ENCODE measurements at regions not wholly inside any gene's neighbourhood (a gene's known extent, or its start where the extent isn't known, plus 50 kb on each side); places are given as distances from the start of the nearest gene placed in this dataset.
"Not testable (repeated sequence)": the region's sequence is repeated elsewhere in the genome, so short reads cannot be mapped to it uniquely, and the experiment has no call there.

- no peak overlapping the region for H3K4me3 ChIP-seq
- no peak for TF ChIP-seq CTCF (IDR thresholded peaks at IDR 0.05)
- no peak for DNase-seq
- no peaks in the 10 kb centered on the region for H3K4me1 ChIP-seq
- intact Hi-C loops (cut with DNase I), result no loop called here
- no peaks in the 10 kb centered on the region for H3K9me3 ChIP-seq
- H3K9ac ChIP-seq (ENCODE audit: low read depth in 2 of 2, low read length in 2 of 2), result no peak overlapping the region
- H3K27ac ChIP-seq, result no peak overlapping the region
- no peaks in the 10 kb centered on the region for H3K36me3 ChIP-seq
- H3K27me3 ChIP-seq, result no peaks in the 10 kb centered on the region
Observed at GRCh38 chr12:88684170-88684569, 103.9 kb upstream of the KITLG start.

GRCh38 chr12:88683628-88684027 lies 103.4 kb upstream of the KITLG start:
- Histone ChIP-seq H3K9ac (ENCODE audit: low read depth in 2 of 2, low read length in 2 of 2) (no peak overlapping the region), H3K4me1 (no peaks in the 10 kb centered on the region), H3K36me3 (no peaks in the 10 kb centered on the region), H3K4me3 (no peak overlapping the region), H3K27me3 (no peaks in the 10 kb centered on the region), H3K9me3 (no peaks in the 10 kb centered on the region), H3K27ac (no peak overlapping the region)
- intact Hi-C loops (cut with DNase I), result no loop called here
- DNase-seq, result no peak
- TF ChIP-seq CTCF (IDR thresholded peaks at IDR 0.05), result no peak

DNA sequence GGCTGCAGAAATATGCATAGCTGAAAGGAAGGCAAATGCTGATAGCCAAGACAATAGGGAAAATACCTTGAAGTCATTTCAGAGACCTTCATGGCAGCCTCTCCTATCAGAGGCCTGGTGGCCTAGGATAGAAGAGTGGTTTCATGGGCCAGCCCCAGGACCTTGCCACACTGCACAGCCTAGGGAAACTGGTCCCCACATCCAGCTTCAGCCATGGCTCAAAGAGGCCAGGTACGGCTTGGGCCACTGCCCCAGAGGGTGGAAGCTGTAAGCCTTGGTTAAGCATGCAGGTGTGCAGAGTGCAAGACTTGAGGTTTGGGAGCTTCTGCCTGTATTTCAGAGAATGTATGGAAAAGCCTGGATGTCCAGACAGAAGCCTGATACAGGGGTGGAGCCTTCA lies 101.0 kb upstream of the KITLG start:
- Histone ChIP-seq H3K9me3 (no peaks in the 10 kb centered on the region), H3K4me3 (no peak overlapping the region), H3K9ac (ENCODE audit: low read depth in 2 of 2, low read length in 2 of 2) (no peak overlapping the region), H3K27me3 (no peaks in the 10 kb centered on the region), H3K36me3 (no peaks in the 10 kb centered on the region), H3K27ac (no peak overlapping the region), H3K4me1 (no peaks in the 10 kb centered on the region)
- intact Hi-C loops (cut with DNase I), result no loop called here
- no peak for DNase-seq
- TF ChIP-seq CTCF (IDR thresholded peaks at IDR 0.05), result no peak

DNA sequence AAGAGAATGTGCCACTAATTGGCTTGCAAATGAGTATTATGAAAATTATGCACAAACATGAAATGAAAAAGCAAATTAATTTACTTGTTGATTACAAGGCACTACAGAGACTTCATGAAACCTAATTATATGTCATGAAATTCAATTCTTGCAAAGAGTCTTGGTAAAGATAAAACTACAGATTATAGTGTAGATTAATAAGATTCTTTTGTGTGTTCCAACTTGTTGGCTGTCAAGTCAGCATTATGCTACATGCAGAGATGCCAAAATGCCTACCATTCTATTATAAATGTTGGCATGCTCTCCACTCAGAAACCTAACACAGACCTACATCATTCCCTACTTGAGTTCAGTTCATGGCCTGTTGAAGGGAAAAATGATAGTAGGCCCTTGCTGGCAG lies 97.2 kb upstream of the KITLG start:
- no peak overlapping the region for H3K27ac ChIP-seq
- TF ChIP-seq CTCF (IDR thresholded peaks at IDR 0.05), result no peak
- H3K4me3 ChIP-seq, result no peak overlapping the region
- no peaks in the 10 kb centered on the region for H3K9me3 ChIP-seq
- H3K27me3 ChIP-seq, result no peaks in the 10 kb centered on the region
- intact Hi-C loops (cut with DNase I), result no loop called here
- H3K36me3 ChIP-seq, result no peaks in the 10 kb centered on the region
- H3K4me1 ChIP-seq, result no peaks in the 10 kb centered on the region
- DNase-seq, result no peak
- H3K9ac ChIP-seq (ENCODE audit: low read depth in 2 of 2, low read length in 2 of 2), result no peak overlapping the region

- H3K27ac ChIP-seq; DNase-seq; intact Hi-C loops (cut with DNase I); H3K4me3 ChIP-seq; H3K27me3 ChIP-seq; H3K9me3 ChIP-seq; H3K36me3 ChIP-seq; H3K4me1 ChIP-seq; H3K9ac ChIP-seq (ENCODE audit: low read depth in 2 of 2, low read length in 2 of 2): not testable (repeated sequence)
Observed at GRCh38 chr12:88667615-88668014, 87.3 kb upstream of the KITLG start.

DNA sequence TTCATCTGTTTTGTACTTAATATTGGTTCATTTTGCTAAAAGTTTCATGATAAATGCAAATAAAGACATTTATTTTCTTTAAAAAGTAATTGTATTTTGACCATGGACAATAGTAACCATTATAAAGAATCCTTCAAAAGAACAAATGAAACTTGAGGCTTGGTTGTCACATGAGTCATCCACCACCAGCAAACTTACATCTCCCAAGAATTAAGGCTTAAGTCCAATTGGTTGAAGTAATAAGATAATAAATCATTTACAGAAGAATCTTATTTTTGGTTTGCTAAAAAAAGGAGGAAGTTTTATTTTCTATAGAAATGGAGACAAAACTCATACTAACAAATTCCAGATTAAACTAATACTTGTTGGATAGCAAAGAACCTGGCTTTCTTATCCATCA lies 84.8 kb upstream of the KITLG start:
- no peak for TF ChIP-seq CTCF (IDR thresholded peaks at IDR 0.05)
- H3K27me3 ChIP-seq, result no peaks in the 10 kb centered on the region
- H3K4me3 ChIP-seq, result no peak overlapping the region
- H3K27ac ChIP-seq, result no peak overlapping the region
- intact Hi-C loops (cut with DNase I), result no loop called here
- H3K4me1 ChIP-seq, result no peaks in the 10 kb centered on the region
- DNase-seq, result no peak
- no peaks in the 10 kb centered on the region for H3K9me3 ChIP-seq
- no peaks in the 10 kb centered on the region for H3K36me3 ChIP-seq
- H3K9ac ChIP-seq (ENCODE audit: low read depth in 2 of 2, low read length in 2 of 2), result no peak overlapping the region

Measured in colonic mucosa (tissue), 4 donors.